ENCODE measurements at regions not wholly inside any gene's neighbourhood (a gene's known extent, or its start where the extent isn't known, plus 50 kb on each side); places are given as distances from the start of the nearest gene placed in this dataset.

GRCh38 chr16:85971902-85972638, 73.1 kb downstream of the IRF8 start:
- no peak for DNase-seq

- no peak for DNase-seq
These were observed 75.7 kb downstream of the IRF8 start for GRCh38 chr16:85974428-85975375.

GRCh38 chr16:85975451-85975981, 76.6 kb downstream of the IRF8 start:
- DNase-seq: no peak

- no peak for DNase-seq
These were observed 79.4 kb downstream of the IRF8 start for GRCh38 chr16:85978291-85978775.

GRCh38 chr16:85978976-85979375, 80.0 kb downstream of the IRF8 start:
- no peak for DNase-seq

GRCh38 chr16:85979605-85980004, 80.6 kb downstream of the IRF8 start:
- DNase-seq: no peak

- no peak for DNase-seq
These were observed 81.7 kb downstream of the IRF8 start for GRCh38 chr16:85980686-85981085.

GRCh38 chr16:85981826-85982562, 83.0 kb downstream of the IRF8 start:
- no peak for DNase-seq

- no peak for DNase-seq
These were observed 83.6 kb downstream of the IRF8 start for GRCh38 chr16:85982563-85982939.

- no peak for DNase-seq
These were observed 84.1 kb downstream of the IRF8 start for GRCh38 chr16:85983064-85983463.

GRCh38 chr16:85983606-85984230, 84.8 kb downstream of the IRF8 start:
- DNase-seq: no peak

- DNase-seq: no peak
These were observed 85.4 kb downstream of the IRF8 start for GRCh38 chr16:85984231-85984880.

- DNase-seq: no peak
These were observed 86.0 kb downstream of the IRF8 start for GRCh38 chr16:85984947-85985451.

GRCh38 chr16:85986931-85987749, 88.2 kb downstream of the IRF8 start:
- no peak for DNase-seq

- DNase-seq: no peak
These were observed 88.8 kb downstream of the IRF8 start for GRCh38 chr16:85987750-85988078.

- no peak for DNase-seq
These were observed 89.3 kb downstream of the IRF8 start for GRCh38 chr16:85988306-85988705.

GRCh38 chr16:85988723-85989313, 89.9 kb downstream of the IRF8 start:
- DNase-seq: no peak

- DNase-seq: no peak
These were observed 90.4 kb downstream of the IRF8 start for GRCh38 chr16:85989376-85989775.

- no peak for DNase-seq
These were observed 91.1 kb downstream of the IRF8 start for GRCh38 chr16:85989863-85990643.

- DNase-seq: no peak
These were observed 91.9 kb downstream of the IRF8 start for GRCh38 chr16:85990861-85991301.

Data from fibroblast of skin of right quadriceps (primary cell).